ENCODE measurements at regions not wholly inside any gene's neighbourhood (a gene's known extent, or its start where the extent isn't known, plus 50 kb on each side); places are given as distances from the start of the nearest gene placed in this dataset.

DNA sequence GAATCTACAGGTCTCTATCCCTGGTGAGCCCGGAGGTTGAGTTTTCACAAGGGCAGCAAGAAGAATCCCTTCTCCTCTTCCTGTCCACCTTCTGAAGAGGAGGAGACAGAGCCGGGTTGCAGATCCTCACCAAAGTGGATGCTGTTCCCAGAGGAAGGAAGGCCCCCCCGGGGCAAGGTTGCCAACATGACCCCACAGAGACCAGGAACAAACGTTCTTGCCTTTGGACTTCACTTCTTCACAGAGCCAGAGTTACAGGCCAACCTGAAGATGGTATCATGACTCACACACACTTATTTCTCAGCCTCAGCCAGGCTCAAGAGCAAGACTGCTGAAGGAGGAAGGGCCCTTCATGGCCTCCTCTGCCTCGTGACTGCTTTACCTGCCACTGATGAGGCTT is 384.3 kb downstream of the CD83 start:
- TF ChIP-seq, protein P1, sequence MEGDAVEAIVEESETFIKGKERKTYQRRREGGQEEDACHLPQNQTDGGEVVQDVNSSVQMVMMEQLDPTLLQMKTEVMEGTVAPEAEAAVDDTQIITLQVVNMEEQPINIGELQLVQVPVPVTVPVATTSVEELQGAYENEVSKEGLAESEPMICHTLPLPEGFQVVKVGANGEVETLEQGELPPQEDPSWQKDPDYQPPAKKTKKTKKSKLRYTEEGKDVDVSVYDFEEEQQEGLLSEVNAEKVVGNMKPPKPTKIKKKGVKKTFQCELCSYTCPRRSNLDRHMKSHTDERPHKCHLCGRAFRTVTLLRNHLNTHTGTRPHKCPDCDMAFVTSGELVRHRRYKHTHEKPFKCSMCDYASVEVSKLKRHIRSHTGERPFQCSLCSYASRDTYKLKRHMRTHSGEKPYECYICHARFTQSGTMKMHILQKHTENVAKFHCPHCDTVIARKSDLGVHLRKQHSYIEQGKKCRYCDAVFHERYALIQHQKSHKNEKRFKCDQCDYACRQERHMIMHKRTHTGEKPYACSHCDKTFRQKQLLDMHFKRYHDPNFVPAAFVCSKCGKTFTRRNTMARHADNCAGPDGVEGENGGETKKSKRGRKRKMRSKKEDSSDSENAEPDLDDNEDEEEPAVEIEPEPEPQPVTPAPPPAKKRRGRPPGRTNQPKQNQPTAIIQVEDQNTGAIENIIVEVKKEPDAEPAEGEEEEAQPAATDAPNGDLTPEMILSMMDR (IDR thresholded peaks at IDR 0.05; ENCODE audit: poor library complexity): no peak
- TF ChIP-seq EZH2 (IDR thresholded peaks at IDR 0.05; ENCODE audit: borderline replicate concordance): no peak
- TF ChIP-seq EZH2phosphoT487 (IDR thresholded peaks at IDR 0.05; ENCODE audit: low read depth, severe bottlenecking, unreplicated experiment): no peak
